OCI-LY1 (cell line): ENCODE measurements at regions not wholly inside any gene's neighbourhood (a gene's known extent, or its start where the extent isn't known, plus 50 kb on each side); places are given as distances from the start of the nearest gene placed in this dataset.

ENCODE experiments used
- EZH2 ChIP-seq: fragments of 200-600 bp; sonication (generic), shearing (Covaris generic); IDR thresholded peaks from 2 replicates; pipeline ENCODE4 v1.8.0; 2017; ENCODE audit warnings: borderline replicate concordance, mixed run types, mild to moderate bottlenecking, antibody characterized with exemption, low read length, moderate library complexity, mixed read lengths
- TF ChIP-seq, protein P1 (sequence below): fragments of 200-600 bp; sonication (generic), shearing (Covaris generic); IDR thresholded peaks from 2 replicates; pipeline ENCODE4 v1.5.1; 2017; ENCODE audit warnings: mild to moderate bottlenecking, antibody characterized with exemption, low read length, moderate library complexity, mixed read lengths

DNA sequence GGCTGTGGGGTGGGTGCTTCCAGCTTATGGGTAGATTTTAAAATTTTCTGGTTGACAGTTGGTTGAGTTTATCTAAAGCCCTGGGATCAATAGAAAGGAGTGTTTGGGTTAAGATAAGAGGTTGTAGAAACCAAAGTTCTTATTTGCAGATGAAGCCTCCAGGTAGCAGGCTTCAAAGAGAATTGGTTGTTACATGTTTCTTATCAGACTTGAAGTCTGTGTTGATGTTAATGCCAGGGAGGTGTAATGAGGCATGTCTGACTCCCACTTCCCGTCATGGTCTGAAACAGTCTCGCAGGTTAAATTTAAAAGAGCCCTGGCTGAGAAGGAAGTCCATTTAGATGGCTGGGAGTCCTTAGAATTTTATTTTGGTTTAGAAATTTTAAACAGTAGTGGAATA lies 165.2 kb upstream of the TMEM72 start:
- TF ChIP-seq, protein P1, sequence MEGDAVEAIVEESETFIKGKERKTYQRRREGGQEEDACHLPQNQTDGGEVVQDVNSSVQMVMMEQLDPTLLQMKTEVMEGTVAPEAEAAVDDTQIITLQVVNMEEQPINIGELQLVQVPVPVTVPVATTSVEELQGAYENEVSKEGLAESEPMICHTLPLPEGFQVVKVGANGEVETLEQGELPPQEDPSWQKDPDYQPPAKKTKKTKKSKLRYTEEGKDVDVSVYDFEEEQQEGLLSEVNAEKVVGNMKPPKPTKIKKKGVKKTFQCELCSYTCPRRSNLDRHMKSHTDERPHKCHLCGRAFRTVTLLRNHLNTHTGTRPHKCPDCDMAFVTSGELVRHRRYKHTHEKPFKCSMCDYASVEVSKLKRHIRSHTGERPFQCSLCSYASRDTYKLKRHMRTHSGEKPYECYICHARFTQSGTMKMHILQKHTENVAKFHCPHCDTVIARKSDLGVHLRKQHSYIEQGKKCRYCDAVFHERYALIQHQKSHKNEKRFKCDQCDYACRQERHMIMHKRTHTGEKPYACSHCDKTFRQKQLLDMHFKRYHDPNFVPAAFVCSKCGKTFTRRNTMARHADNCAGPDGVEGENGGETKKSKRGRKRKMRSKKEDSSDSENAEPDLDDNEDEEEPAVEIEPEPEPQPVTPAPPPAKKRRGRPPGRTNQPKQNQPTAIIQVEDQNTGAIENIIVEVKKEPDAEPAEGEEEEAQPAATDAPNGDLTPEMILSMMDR = no peak
- no peak for TF ChIP-seq EZH2
